A673 (cell line): ENCODE measurements at regions not wholly inside any gene's neighbourhood (a gene's known extent, or its start where the extent isn't known, plus 50 kb on each side); places are given as distances from the start of the nearest gene placed in this dataset.

Experiments
- CTCF ChIP-seq: fragments of 300-800, 200-600 bp; sonication (generic); conservative IDR thresholded peaks from 2 replicates; pipeline ENCODE4 v1.5.1; 2017; ENCODE audit warnings: low read depth, mild to moderate bottlenecking, antibody characterized with exemption, low read length, moderate library complexity, mixed read lengths
- EZH2 ChIP-seq: fragments of 200-600 bp; sonication (generic); IDR thresholded peaks from 2 replicates; pipeline ENCODE4 v1.6.1; 2017; ENCODE audit warnings: borderline replicate concordance, low read depth, mild to moderate bottlenecking, mixed read lengths, antibody characterized with exemption, low read length; ENCODE audit not compliant: poor library complexity, severe bottlenecking

- TF ChIP-seq CTCF = no peak
- no peak for TF ChIP-seq EZH2
Observed at GRCh38 chr6:19755181-19755580, 82.0 kb upstream of the ID4 start.
